Omental fat pad (tissue), 3 donors: ENCODE measurements at regions not wholly inside any gene's neighbourhood (a gene's known extent, or its start where the extent isn't known, plus 50 kb on each side); places are given as distances from the start of the nearest gene placed in this dataset.

Experiments used
- ATAC-seq: fragments of 150-250 bp; one replicate; pipeline ENCODE4 v1.9.1; 2016; ENCODE audit warnings: mild to moderate bottlenecking, moderate library complexity; ENCODE audit not compliant: low FRiP score
- DNase-seq: peaks from one replicate; pipeline ENCODE4 v3.0.0-alpha.2; 2019; ENCODE audit warnings: low spot score
- CTCF ChIP-seq, 3 donors: fragments of 450-650 bp; IDR thresholded peaks; one replicate each; pipeline ENCODE4 v1.5.1; 2016 to 2017; ENCODE audit warnings: antibody characterized with exemption in 3 of 3, mild to moderate bottlenecking in 3 of 3, moderate library complexity in 2 of 3

- DNase-seq (no peak), ATAC-seq (no peak)
- no peak for TF ChIP-seq CTCF (IDR thresholded peaks at IDR 0.05)
Observed at GRCh38 chr5:106489004-106489403, 1181.7 kb downstream of the EFNA5 start.

- TF ChIP-seq CTCF (IDR thresholded peaks at IDR 0.05): no peak
- DNase-seq: no peak
- no peak for ATAC-seq
Observed at GRCh38 chr5:106488407-106488806, 1182.3 kb downstream of the EFNA5 start.

GRCh38 chr5:106481374-106481773, 1189.4 kb downstream of the EFNA5 start:
- TF ChIP-seq CTCF (IDR thresholded peaks at IDR 0.05): no peak
- ATAC-seq (no peak), DNase-seq (no peak)

- DNase-seq (no peak), ATAC-seq (no peak)
- TF ChIP-seq CTCF (IDR thresholded peaks at IDR 0.05): no peak
Observed at GRCh38 chr5:106476630-106477029, 1194.1 kb downstream of the EFNA5 start.

- DNase-seq (no peak), ATAC-seq (no peak)
Observed at GRCh38 chr5:106474066-106474465, 1196.7 kb downstream of the EFNA5 start.

GRCh38 chr5:106459541-106459940, 1211.2 kb downstream of the EFNA5 start:
- TF ChIP-seq CTCF (IDR thresholded peaks at IDR 0.05): no peak
- no peak for ATAC-seq

More at GRCh38 chr5:106474066-106474465, 1196.7 kb downstream of the EFNA5 start:
- no peak for TF ChIP-seq CTCF (IDR thresholded peaks at IDR 0.05)

GRCh38 chr5:106454651-106455415, 1215.9 kb downstream of the EFNA5 start:
- ATAC-seq (no peak), DNase-seq (no peak)
- no peak for TF ChIP-seq CTCF (IDR thresholded peaks at IDR 0.05)

More at GRCh38 chr5:106459541-106459940, 1211.2 kb downstream of the EFNA5 start:
- DNase-seq: no peak
